ENCODE measurements at regions not wholly inside any gene's neighbourhood (a gene's known extent, or its start where the extent isn't known, plus 50 kb on each side); places are given as distances from the start of the nearest gene placed in this dataset.

GRCh38 chr3:86814321-86814720, 176.6 kb downstream of the VGLL3 start:
- no peak overlapping the region for H3K18ac ChIP-seq (ENCODE audit: low read length)
- H3K79me2 ChIP-seq (ENCODE audit: control insufficient read depth, insufficient read depth, low read length) = no peaks in the 10 kb centered on the region
- no peak overlapping the region for H4K5ac ChIP-seq (ENCODE audit: low read length)
- no peak overlapping the region for H4K8ac ChIP-seq (ENCODE audit: low read depth, low read length)
- no peak overlapping the region for H3K27ac ChIP-seq (ENCODE audit: low read depth, low read length)
- H2BK15ac ChIP-seq (replicated peaks; ENCODE audit: low read depth) = no peak overlapping the region
- no peaks in the 10 kb centered on the region for H3K36me3 ChIP-seq (ENCODE audit: control insufficient read depth, insufficient read depth, low read length)
- no peak overlapping the region for H3K9ac ChIP-seq (ENCODE audit: low read length)
- H3K4ac ChIP-seq (ENCODE audit: low read depth, low read length) = no peak overlapping the region
- H3K23ac ChIP-seq (ENCODE audit: low read length) = no peak overlapping the region
- no peaks in the 10 kb centered on the region for H3K27me3 ChIP-seq (ENCODE audit: insufficient read depth, low read length, poor library complexity)
- no peaks in the 10 kb centered on the region for H3K4me1 ChIP-seq (ENCODE audit: control insufficient read depth, low read depth, low read length)
- no peak overlapping the region for H2AK5ac ChIP-seq (ENCODE audit: low read length)
- WGBS (ENCODE audit: extremely low coverage, insufficient coverage, low lambda C conversion rate) = no CpG with 5 or more reads among the region's 4 CpGs
- no peak for DNase-seq
- H3K4me2 ChIP-seq (ENCODE audit: low read length) = no peak overlapping the region
- H2BK5ac ChIP-seq (ENCODE audit: low read length) = no peak overlapping the region
- H3K56ac ChIP-seq (ENCODE audit: low read length) = no peak overlapping the region
- H2BK120ac ChIP-seq (ENCODE audit: low read depth, low read length) = no peak overlapping the region
- H3K4me3 ChIP-seq (ENCODE audit: low read length) = no peak overlapping the region
- no peaks in the 10 kb centered on the region for H3K79me1 ChIP-seq (ENCODE audit: low read length)

- no peak for DNase-seq
- no peak overlapping the region for H2AK5ac ChIP-seq (ENCODE audit: low read length)
- H3K23ac ChIP-seq (ENCODE audit: low read length) = no peak overlapping the region
- no peaks in the 10 kb centered on the region for H3K27me3 ChIP-seq (ENCODE audit: insufficient read depth, low read length, poor library complexity)
- no peaks in the 10 kb centered on the region for H3K79me1 ChIP-seq (ENCODE audit: low read length)
- H2BK120ac ChIP-seq (ENCODE audit: low read depth, low read length) = no peak overlapping the region
- no peaks in the 10 kb centered on the region for H3K79me2 ChIP-seq (ENCODE audit: control insufficient read depth, insufficient read depth, low read length)
- no peak overlapping the region for H2BK5ac ChIP-seq (ENCODE audit: low read length)
- H3K4me2 ChIP-seq (ENCODE audit: low read length) = no peak overlapping the region
- no peak overlapping the region for H3K27ac ChIP-seq (ENCODE audit: low read depth, low read length)
- no peaks in the 10 kb centered on the region for H3K4me1 ChIP-seq (ENCODE audit: control insufficient read depth, low read depth, low read length)
- no CpG with 5 or more reads among the region's 3 CpGs for WGBS (ENCODE audit: extremely low coverage, insufficient coverage, low lambda C conversion rate)
- H4K5ac ChIP-seq (ENCODE audit: low read length) = no peak overlapping the region
- H3K18ac ChIP-seq (ENCODE audit: low read length) = no peak overlapping the region
- no peak overlapping the region for H2BK15ac ChIP-seq (replicated peaks; ENCODE audit: low read depth)
- no peak overlapping the region for H3K9ac ChIP-seq (ENCODE audit: low read length)
- no peak overlapping the region for H3K4me3 ChIP-seq (ENCODE audit: low read length)
- no peaks in the 10 kb centered on the region for H3K36me3 ChIP-seq (ENCODE audit: control insufficient read depth, insufficient read depth, low read length)
- no peak overlapping the region for H3K56ac ChIP-seq (ENCODE audit: low read length)
- no peak overlapping the region for H3K4ac ChIP-seq (ENCODE audit: low read depth, low read length)
- no peak overlapping the region for H4K8ac ChIP-seq (ENCODE audit: low read depth, low read length)
Observed at GRCh38 chr3:86801921-86802320, 189.0 kb downstream of the VGLL3 start.

GRCh38 chr3:86801066-86801465, 189.9 kb downstream of the VGLL3 start:
- DNase-seq = no peak
- no CpG with 5 or more reads among the region's 1 CpG for WGBS (ENCODE audit: extremely low coverage, insufficient coverage, low lambda C conversion rate)
- H3K4me3 ChIP-seq (ENCODE audit: low read length) = no peak overlapping the region
- no peak overlapping the region for H2BK15ac ChIP-seq (replicated peaks; ENCODE audit: low read depth)
- H3K18ac ChIP-seq (ENCODE audit: low read length) = no peak overlapping the region
- H3K23ac ChIP-seq (ENCODE audit: low read length) = no peak overlapping the region
- no peak overlapping the region for H3K9ac ChIP-seq (ENCODE audit: low read length)
- H3K36me3 ChIP-seq (ENCODE audit: control insufficient read depth, insufficient read depth, low read length) = no peaks in the 10 kb centered on the region
- H4K8ac ChIP-seq (ENCODE audit: low read depth, low read length) = no peak overlapping the region
- H3K4me1 ChIP-seq (ENCODE audit: control insufficient read depth, low read depth, low read length) = no peaks in the 10 kb centered on the region
- no peak overlapping the region for H3K4ac ChIP-seq (ENCODE audit: low read depth, low read length)
- no peak overlapping the region for H3K27ac ChIP-seq (ENCODE audit: low read depth, low read length)
- no peak overlapping the region for H4K5ac ChIP-seq (ENCODE audit: low read length)
- H2BK120ac ChIP-seq (ENCODE audit: low read depth, low read length) = no peak overlapping the region
- H2AK5ac ChIP-seq (ENCODE audit: low read length) = no peak overlapping the region
- H3K56ac ChIP-seq (ENCODE audit: low read length) = no peak overlapping the region
- H3K79me1 ChIP-seq (ENCODE audit: low read length) = no peaks in the 10 kb centered on the region
- no peaks in the 10 kb centered on the region for H3K27me3 ChIP-seq (ENCODE audit: insufficient read depth, low read length, poor library complexity)
- no peak overlapping the region for H2BK5ac ChIP-seq (ENCODE audit: low read length)
- H3K79me2 ChIP-seq (ENCODE audit: control insufficient read depth, insufficient read depth, low read length) = no peaks in the 10 kb centered on the region
- no peak overlapping the region for H3K4me2 ChIP-seq (ENCODE audit: low read length)

- no peak overlapping the region for H2BK15ac ChIP-seq (replicated peaks; ENCODE audit: low read depth)
- no CpG with 5 or more reads among the region's 3 CpGs for WGBS (ENCODE audit: extremely low coverage, insufficient coverage, low lambda C conversion rate)
- no peak overlapping the region for H3K27ac ChIP-seq (ENCODE audit: low read depth, low read length)
Observed at GRCh38 chr3:86800116-86800515, 190.8 kb downstream of the VGLL3 start.

GRCh38 chr3:86797946-86798345, 193.0 kb downstream of the VGLL3 start:
- H3K4me3 ChIP-seq (ENCODE audit: low read length) = no peak overlapping the region
- no peak overlapping the region for H3K18ac ChIP-seq (ENCODE audit: low read length)
- no peak for DNase-seq
- WGBS (ENCODE audit: extremely low coverage, insufficient coverage, low lambda C conversion rate) = no CpG with 5 or more reads among the region's 1 CpG
- no peaks in the 10 kb centered on the region for H3K4me1 ChIP-seq (ENCODE audit: control insufficient read depth, low read depth, low read length)
- no peak overlapping the region for H2AK5ac ChIP-seq (ENCODE audit: low read length)
- H2BK15ac ChIP-seq (replicated peaks; ENCODE audit: low read depth) = no peak overlapping the region
- no peak overlapping the region for H2BK120ac ChIP-seq (ENCODE audit: low read depth, low read length)
- H3K36me3 ChIP-seq (ENCODE audit: control insufficient read depth, insufficient read depth, low read length) = no peaks in the 10 kb centered on the region
- H3K79me2 ChIP-seq (ENCODE audit: control insufficient read depth, insufficient read depth, low read length) = no peaks in the 10 kb centered on the region
- no peaks in the 10 kb centered on the region for H3K27me3 ChIP-seq (ENCODE audit: insufficient read depth, low read length, poor library complexity)
- H3K23ac ChIP-seq (ENCODE audit: low read length) = no peak overlapping the region
- H3K4ac ChIP-seq (ENCODE audit: low read depth, low read length) = no peak overlapping the region
- no peak overlapping the region for H4K5ac ChIP-seq (ENCODE audit: low read length)
- no peak overlapping the region for H2BK5ac ChIP-seq (ENCODE audit: low read length)
- no peak overlapping the region for H3K56ac ChIP-seq (ENCODE audit: low read length)
- H4K8ac ChIP-seq (ENCODE audit: low read depth, low read length) = no peak overlapping the region
- H3K9ac ChIP-seq (ENCODE audit: low read length) = no peak overlapping the region
- H3K27ac ChIP-seq (ENCODE audit: low read depth, low read length) = no peak overlapping the region
- H3K79me1 ChIP-seq (ENCODE audit: low read length) = no peaks in the 10 kb centered on the region
- H3K4me2 ChIP-seq (ENCODE audit: low read length) = no peak overlapping the region

More at GRCh38 chr3:86800116-86800515, 190.8 kb downstream of the VGLL3 start:
- Histone ChIP-seq H2AK5ac (ENCODE audit: low read length) (no peak overlapping the region), H3K27me3 (ENCODE audit: insufficient read depth, low read length, poor library complexity) (no peaks in the 10 kb centered on the region), H3K4me1 (ENCODE audit: control insufficient read depth, low read depth, low read length) (no peaks in the 10 kb centered on the region), H2BK120ac (ENCODE audit: low read depth, low read length) (no peak overlapping the region), H3K4me3 (ENCODE audit: low read length) (no peak overlapping the region), H3K36me3 (ENCODE audit: control insufficient read depth, insufficient read depth, low read length) (no peaks in the 10 kb centered on the region), H3K18ac (ENCODE audit: low read length) (no peak overlapping the region), H3K9ac (ENCODE audit: low read length) (no peak overlapping the region), H2BK5ac (ENCODE audit: low read length) (no peak overlapping the region), H4K5ac (ENCODE audit: low read length) (no peak overlapping the region), H3K4me2 (ENCODE audit: low read length) (no peak overlapping the region), H4K8ac (ENCODE audit: low read depth, low read length) (no peak overlapping the region), H3K79me1 (ENCODE audit: low read length) (no peaks in the 10 kb centered on the region), H3K23ac (ENCODE audit: low read length) (no peak overlapping the region), H3K79me2 (ENCODE audit: control insufficient read depth, insufficient read depth, low read length) (no peaks in the 10 kb centered on the region), H3K4ac (ENCODE audit: low read depth, low read length) (no peak overlapping the region), H3K56ac (ENCODE audit: low read length) (no peak overlapping the region)
- DNase-seq = no peak

- WGBS (ENCODE audit: extremely low coverage, insufficient coverage, low lambda C conversion rate) = no CpG with 5 or more reads among the region's 3 CpGs
- Histone ChIP-seq H3K4me1 (ENCODE audit: control insufficient read depth, low read depth, low read length) (no peaks in the 10 kb centered on the region), H3K4me2 (ENCODE audit: low read length) (no peak overlapping the region), H4K5ac (ENCODE audit: low read length) (no peak overlapping the region), H3K4ac (ENCODE audit: low read depth, low read length) (no peak overlapping the region), H2BK120ac (ENCODE audit: low read depth, low read length) (no peak overlapping the region), H3K79me2 (ENCODE audit: control insufficient read depth, insufficient read depth, low read length) (no peaks in the 10 kb centered on the region), H3K79me1 (ENCODE audit: low read length) (no peaks in the 10 kb centered on the region), H3K27ac (ENCODE audit: low read depth, low read length) (no peak overlapping the region), H3K56ac (ENCODE audit: low read length) (no peak overlapping the region), H2BK5ac (ENCODE audit: low read length) (no peak overlapping the region), H3K36me3 (ENCODE audit: control insufficient read depth, insufficient read depth, low read length) (no peaks in the 10 kb centered on the region), H3K18ac (ENCODE audit: low read length) (no peak overlapping the region), H3K4me3 (ENCODE audit: low read length) (no peak overlapping the region), H2AK5ac (ENCODE audit: low read length) (no peak overlapping the region), H3K9ac (ENCODE audit: low read length) (no peak overlapping the region), H4K8ac (ENCODE audit: low read depth, low read length) (no peak overlapping the region), H2BK15ac (replicated peaks; ENCODE audit: low read depth) (no peak overlapping the region), H3K27me3 (ENCODE audit: insufficient read depth, low read length, poor library complexity) (no peaks in the 10 kb centered on the region), H3K23ac (ENCODE audit: low read length) (no peak overlapping the region)
- DNase-seq = peak; percentile 24
Observed at GRCh38 chr3:86794361-86795065, 196.4 kb downstream of the VGLL3 start.
